ENCODE measurements at regions not wholly inside any gene's neighbourhood (a gene's known extent, or its start where the extent isn't known, plus 50 kb on each side); places are given as distances from the start of the nearest gene placed in this dataset.

DNA sequence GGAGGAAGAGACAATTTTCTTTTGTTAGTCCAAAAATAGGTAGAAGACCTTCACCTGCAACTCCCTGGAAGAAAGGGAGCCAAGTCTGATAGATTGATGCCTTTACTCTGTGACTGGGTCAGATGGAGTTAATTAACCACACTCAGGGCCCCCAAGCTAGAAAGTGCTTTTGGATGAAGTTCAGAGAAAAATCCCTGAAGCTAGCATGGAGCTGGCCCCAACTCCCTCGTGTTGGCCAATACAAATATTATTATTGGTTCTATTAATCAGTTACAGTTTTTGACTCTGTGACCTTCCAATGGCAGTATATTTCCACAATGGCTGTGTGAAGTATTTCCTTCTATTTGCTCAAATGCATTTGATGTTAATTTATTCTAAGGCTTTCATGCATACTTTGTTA lies 1753.5 kb downstream of the EFNA5 start:
- Histone ChIP-seq H2AFZ (ENCODE audit: low read depth, low read length) (no peak overlapping the region), H3K9me3 (replicated peaks; ENCODE audit: control insufficient read depth, insufficient read depth, low read length) (no peaks in the 10 kb centered on the region), H3K9ac (replicated peaks; ENCODE audit: extremely low read depth, insufficient read depth, low read length) (no peak overlapping the region), H3K4me3 (replicated peaks in 1 of 3; ENCODE audit: insufficient read depth in 1 of 3, low read depth in 1 of 3, low read length in 3 of 3) (no peak overlapping the region), H4K20me1 (replicated peaks; ENCODE audit: control insufficient read depth, extremely low read depth, insufficient read depth, low read length) (no peaks in the 10 kb centered on the region), H3K27me3 (ENCODE audit: control insufficient read depth in 2 of 2, insufficient read depth in 2 of 2, low read length in 2 of 2) (no peaks in the 10 kb centered on the region), H3K79me2 (ENCODE audit: control insufficient read depth, insufficient read depth, low read length) (no peaks in the 10 kb centered on the region), H3K9me1 (replicated peaks; ENCODE audit: control insufficient read depth, extremely low read depth, insufficient read depth, low read length) (no peaks in the 10 kb centered on the region), H3K4me1 (ENCODE audit: control insufficient read depth, extremely low read depth, insufficient read depth, low read length) (no peaks in the 10 kb centered on the region), H3K4me2 (ENCODE audit: insufficient read depth, low read length) (no peak overlapping the region), H3K36me3 (ENCODE audit: control insufficient read depth in 2 of 2, extremely low read depth in 1 of 2, insufficient read depth in 2 of 2, low read length in 2 of 2) (no peaks in the 10 kb centered on the region), H3K27ac (ENCODE audit: insufficient read depth, low read depth, low read length) (no peak overlapping the region)
- TF ChIP-seq POLR2A (IDR thresholded peaks at IDR 0.05; ENCODE audit: low read depth, low read length) = no peak
- TF ChIP-seq, protein P1, sequence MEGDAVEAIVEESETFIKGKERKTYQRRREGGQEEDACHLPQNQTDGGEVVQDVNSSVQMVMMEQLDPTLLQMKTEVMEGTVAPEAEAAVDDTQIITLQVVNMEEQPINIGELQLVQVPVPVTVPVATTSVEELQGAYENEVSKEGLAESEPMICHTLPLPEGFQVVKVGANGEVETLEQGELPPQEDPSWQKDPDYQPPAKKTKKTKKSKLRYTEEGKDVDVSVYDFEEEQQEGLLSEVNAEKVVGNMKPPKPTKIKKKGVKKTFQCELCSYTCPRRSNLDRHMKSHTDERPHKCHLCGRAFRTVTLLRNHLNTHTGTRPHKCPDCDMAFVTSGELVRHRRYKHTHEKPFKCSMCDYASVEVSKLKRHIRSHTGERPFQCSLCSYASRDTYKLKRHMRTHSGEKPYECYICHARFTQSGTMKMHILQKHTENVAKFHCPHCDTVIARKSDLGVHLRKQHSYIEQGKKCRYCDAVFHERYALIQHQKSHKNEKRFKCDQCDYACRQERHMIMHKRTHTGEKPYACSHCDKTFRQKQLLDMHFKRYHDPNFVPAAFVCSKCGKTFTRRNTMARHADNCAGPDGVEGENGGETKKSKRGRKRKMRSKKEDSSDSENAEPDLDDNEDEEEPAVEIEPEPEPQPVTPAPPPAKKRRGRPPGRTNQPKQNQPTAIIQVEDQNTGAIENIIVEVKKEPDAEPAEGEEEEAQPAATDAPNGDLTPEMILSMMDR (IDR thresholded peaks at IDR 0.05; ENCODE audit: extremely low read depth in 1 of 2, insufficient read depth in 1 of 2, low read depth in 1 of 2, low read length in 2 of 2) = no peak
- CTCF ChIA-PET = interaction anchor here (1.9 kb wide), 1 partner anchor 8 kb away, joined by 4 read pairs; no protein-coding TSS in a partner anchor
- DNase-seq (ENCODE audit: low read depth, low spot score) (no peak), FAIRE-seq (no peak)
- dilution Hi-C loops (cut with MboI; ENCODE audit: extremely low pct_ligation_motif_present, low sequenced_read_pairs) (no loop called here), intact Hi-C loops (cut with micrococcal nuclease) (no loop called here)
- no TSS peak for BruUV-seq (replicated peaks)
- POLR2A ChIA-PET = no interaction called here

DNA sequence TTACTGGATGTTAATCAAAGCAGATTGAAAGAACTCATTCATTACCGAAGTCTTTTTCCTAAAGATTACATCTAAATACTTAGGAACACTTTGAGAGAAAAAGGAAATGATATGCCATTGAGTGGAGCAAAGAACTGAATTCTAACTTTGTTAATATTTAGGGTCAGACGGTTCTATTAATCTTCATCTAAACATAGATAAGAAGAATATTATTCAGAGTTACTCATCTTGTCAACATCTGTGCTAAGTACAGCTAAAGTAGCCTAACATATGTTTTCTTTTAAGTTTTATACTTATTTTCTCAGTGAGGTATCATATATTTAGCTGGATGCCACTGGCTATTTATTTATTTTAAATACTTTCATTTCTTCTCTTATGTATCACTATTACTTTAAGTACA lies 1763.7 kb downstream of the EFNA5 start:
- Histone ChIP-seq H3K4me3 (replicated peaks in 1 of 3; ENCODE audit: insufficient read depth in 1 of 3, low read depth in 1 of 3, low read length in 3 of 3) (no peak overlapping the region), H3K4me2 (ENCODE audit: insufficient read depth, low read length) (no peak overlapping the region), H3K79me2 (ENCODE audit: control insufficient read depth, insufficient read depth, low read length) (no peaks in the 10 kb centered on the region), H4K20me1 (replicated peaks; ENCODE audit: control insufficient read depth, extremely low read depth, insufficient read depth, low read length) (no peaks in the 10 kb centered on the region), H3K27me3 (ENCODE audit: control insufficient read depth in 2 of 2, insufficient read depth in 2 of 2, low read length in 2 of 2) (no peaks in the 10 kb centered on the region), H3K9me1 (replicated peaks; ENCODE audit: control insufficient read depth, extremely low read depth, insufficient read depth, low read length) (no peaks in the 10 kb centered on the region), H2AFZ (ENCODE audit: low read depth, low read length) (no peak overlapping the region), H3K36me3 (ENCODE audit: control insufficient read depth in 2 of 2, extremely low read depth in 1 of 2, insufficient read depth in 2 of 2, low read length in 2 of 2) (no peaks in the 10 kb centered on the region), H3K9me3 (replicated peaks; ENCODE audit: control insufficient read depth, insufficient read depth, low read length) (no peaks in the 10 kb centered on the region), H3K4me1 (ENCODE audit: control insufficient read depth, extremely low read depth, insufficient read depth, low read length) (no peaks in the 10 kb centered on the region), H3K9ac (replicated peaks; ENCODE audit: extremely low read depth, insufficient read depth, low read length) (no peak overlapping the region), H3K27ac (ENCODE audit: insufficient read depth, low read depth, low read length) (no peak overlapping the region)
- intact Hi-C loops (cut with micrococcal nuclease) = no loop called here
- no peak for TF ChIP-seq POLR2AphosphoS5 (IDR thresholded peaks at IDR 0.05; ENCODE audit: insufficient read depth, low read depth, low read length)
- TF ChIP-seq, protein P2, sequence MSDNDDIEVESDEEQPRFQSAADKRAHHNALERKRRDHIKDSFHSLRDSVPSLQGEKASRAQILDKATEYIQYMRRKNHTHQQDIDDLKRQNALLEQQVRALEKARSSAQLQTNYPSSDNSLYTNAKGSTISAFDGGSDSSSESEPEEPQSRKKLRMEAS (IDR thresholded peaks at IDR 0.05; ENCODE audit: insufficient read depth, insufficient read length) = no peak
- peak; percentile 7 for TF ChIP-seq GATA2 (IDR thresholded peaks at IDR 0.05; ENCODE audit: insufficient read depth, insufficient read length, low read depth, low read length)
- no peak for TF ChIP-seq POLR2A (IDR thresholded peaks at IDR 0.05; ENCODE audit: low read depth, low read length)
- dilution Hi-C loops (cut with MboI; ENCODE audit: extremely low pct_ligation_motif_present, low sequenced_read_pairs) = no loop called here
- no TSS peak for BruUV-seq (replicated peaks)
- POLR2A ChIA-PET = no interaction called here
- no peak for DNase-seq (ENCODE audit: low read depth, low spot score)
- CTCF ChIA-PET = no interaction called here
- FAIRE-seq = no peak

Measured in endothelial cell of umbilical vein (primary cell).